CD4-positive, alpha-beta T cell treated with Interleukin-4 for 4 hours (primary cell): ENCODE measurements at regions not wholly inside any gene's neighbourhood (a gene's known extent, or its start where the extent isn't known, plus 50 kb on each side); places are given as distances from the start of the nearest gene placed in this dataset.

ENCODE experiments used
- DNase-seq: peaks from one replicate; pipeline ENCODE4 v3.0.0-alpha.2; 2020

GRCh38 chr13:107553838-107554237 is 661.5 kb downstream of the LIG4 start:
- no peak for DNase-seq

- no peak for DNase-seq
Measured at GRCh38 chr13:107551521-107551920, 663.8 kb downstream of the LIG4 start.

- no peak for DNase-seq
Measured at GRCh38 chr13:107548338-107548737, 667.0 kb downstream of the LIG4 start.

GRCh38 chr13:107545946-107546502 is 669.3 kb downstream of the LIG4 start:
- no peak for DNase-seq

GRCh38 chr13:107534548-107534947 is 680.8 kb downstream of the LIG4 start:
- DNase-seq, result no peak

- no peak for DNase-seq
Measured at GRCh38 chr13:107531816-107532215, 683.5 kb downstream of the LIG4 start.

- DNase-seq, result no peak
Measured at GRCh38 chr13:107531180-107531579, 684.2 kb downstream of the LIG4 start.

- no peak for DNase-seq
Measured at GRCh38 chr13:107529035-107529434, 686.3 kb downstream of the LIG4 start.

- no peak for DNase-seq
Measured at GRCh38 chr13:107518780-107519179, 696.6 kb downstream of the LIG4 start.

- no peak for DNase-seq
Measured at GRCh38 chr13:107518292-107518691, 697.0 kb downstream of the LIG4 start.

- no peak for DNase-seq
Measured at GRCh38 chr13:107516517-107516916, 698.8 kb downstream of the LIG4 start.

GRCh38 chr13:107512551-107512950 is 702.8 kb downstream of the LIG4 start:
- no peak for DNase-seq

GRCh38 chr13:107497661-107498060 is 717.7 kb downstream of the LIG4 start:
- DNase-seq, result no peak

- no peak for DNase-seq
Measured at GRCh38 chr13:107493266-107493665, 722.1 kb downstream of the LIG4 start.

GRCh38 chr13:107482688-107483087 is 732.6 kb downstream of the LIG4 start:
- no peak for DNase-seq

GRCh38 chr13:107480130-107480529 is 735.2 kb downstream of the LIG4 start:
- DNase-seq, result no peak

- DNase-seq, result no peak
Measured at GRCh38 chr13:107477772-107478379, 737.5 kb downstream of the LIG4 start.

- DNase-seq, result no peak
Measured at GRCh38 chr13:107475753-107476453, 739.4 kb downstream of the LIG4 start.

GRCh38 chr13:107473253-107473652 is 742.1 kb downstream of the LIG4 start:
- DNase-seq, result no peak

- no peak for DNase-seq
Measured at GRCh38 chr13:107466326-107467099, 748.8 kb downstream of the LIG4 start.

- DNase-seq, result no peak
Measured at GRCh38 chr13:107462501-107462900, 752.8 kb downstream of the LIG4 start.

GRCh38 chr13:107461751-107462150 is 753.6 kb downstream of the LIG4 start:
- no peak for DNase-seq

- no peak for DNase-seq
Measured at GRCh38 chr13:107459430-107459829, 755.9 kb downstream of the LIG4 start.

GRCh38 chr13:107458269-107458668 is 757.1 kb downstream of the LIG4 start:
- DNase-seq, result no peak
